ENCODE measurements at regions not wholly inside any gene's neighbourhood (a gene's known extent, or its start where the extent isn't known, plus 50 kb on each side); places are given as distances from the start of the nearest gene placed in this dataset.
A peak's percentile ranks its signal among the peaks of the same experiment; 100 is the strongest.

- DNase-seq, result no peak
- Mint-ChIP-seq H3K27me3 (ENCODE audit: insufficient read depth) (peaks cover 1% of the 10 kb centered on the region), H3K27ac (no peak overlapping the region), H3K4me3 (no peak overlapping the region), H3K36me3 (ENCODE audit: low read depth) (no peaks in the 10 kb centered on the region), H3K9me3 (no peaks in the 10 kb centered on the region), H3K4me1 (peaks cover 10% of the 10 kb centered on the region)
- Histone ChIP-seq H3K9ac (ENCODE audit: extremely low read depth, low read length, poor library complexity, severe bottlenecking) (no peak overlapping the region), H3K9me3 (ENCODE audit: control insufficient read depth, low read length) (no peaks in the 10 kb centered on the region), H3K27ac (ENCODE audit: low read depth, low read length) (no peak overlapping the region), H3K36me3 (ENCODE audit: control insufficient read depth, insufficient read depth, low read length) (no peaks in the 10 kb centered on the region), H3K4me1 (ENCODE audit: control insufficient read depth, insufficient read depth, low read length) (no peaks in the 10 kb centered on the region), H3K27me3 (ENCODE audit: control insufficient read depth, insufficient read depth, low read length, poor library complexity, severe bottlenecking) (no peaks in the 10 kb centered on the region), H3K4me3 (ENCODE audit: low read length) (no peak overlapping the region)
- TF ChIP-seq CTCF (conservative IDR thresholded peaks at IDR 0.05), result no peak
- 89 to 91% methylated on average over 3 of the region's 3 CpGs for WGBS, 2 experiments (ENCODE audit: insufficient coverage in 1 of 2, insufficient read length in 1 of 2)
Measured at GRCh38 chr1:80444171-80444570, 1356.6 kb upstream of the ADGRL2 start.

GRCh38 chr1:80441664-80442063 lies 1359.1 kb upstream of the ADGRL2 start:
- H3K9me3 Mint-ChIP-seq, result no peaks in the 10 kb centered on the region
- H3K27ac ChIP-seq (ENCODE audit: low read depth, low read length), result no peak overlapping the region
- no peak overlapping the region for H3K9ac ChIP-seq (ENCODE audit: extremely low read depth, low read length, poor library complexity, severe bottlenecking)
- WGBS, 2 experiments (ENCODE audit: insufficient coverage in 1 of 2, insufficient read length in 1 of 2), result 85 to 92% methylated on average over 7 of the region's 7 CpGs
- H3K27ac Mint-ChIP-seq, result no peak overlapping the region
- no peaks in the 10 kb centered on the region for H3K4me1 ChIP-seq (ENCODE audit: control insufficient read depth, insufficient read depth, low read length)
- peaks cover 10% of the 10 kb centered on the region for H3K4me1 Mint-ChIP-seq
- peak; percentile 43 for TF ChIP-seq CTCF (conservative IDR thresholded peaks at IDR 0.05)
- H3K27me3 Mint-ChIP-seq (ENCODE audit: insufficient read depth), result peaks cover 1% of the 10 kb centered on the region
- H3K9me3 ChIP-seq (ENCODE audit: control insufficient read depth, low read length), result no peaks in the 10 kb centered on the region
- no peak for DNase-seq
- no peaks in the 10 kb centered on the region for H3K36me3 Mint-ChIP-seq (ENCODE audit: low read depth)
- H3K4me3 Mint-ChIP-seq, result no peak overlapping the region
- H3K4me3 ChIP-seq (ENCODE audit: low read length), result no peak overlapping the region
- H3K27me3 ChIP-seq (ENCODE audit: control insufficient read depth, insufficient read depth, low read length, poor library complexity, severe bottlenecking), result no peaks in the 10 kb centered on the region
- no peaks in the 10 kb centered on the region for H3K36me3 ChIP-seq (ENCODE audit: control insufficient read depth, insufficient read depth, low read length)

GRCh38 chr1:80436851-80437250 lies 1363.9 kb upstream of the ADGRL2 start:
- Mint-ChIP-seq H3K27me3 (ENCODE audit: insufficient read depth) (peaks cover 1% of the 10 kb centered on the region), H3K27ac (no peak overlapping the region), H3K4me3 (no peak overlapping the region), H3K36me3 (ENCODE audit: low read depth) (no peaks in the 10 kb centered on the region), H3K4me1 (peaks cover 10% of the 10 kb centered on the region), H3K9me3 (no peaks in the 10 kb centered on the region)
- Histone ChIP-seq H3K4me3 (ENCODE audit: low read length) (no peak overlapping the region), H3K9ac (ENCODE audit: extremely low read depth, low read length, poor library complexity, severe bottlenecking) (no peak overlapping the region), H3K4me1 (ENCODE audit: control insufficient read depth, insufficient read depth, low read length) (no peaks in the 10 kb centered on the region), H3K27me3 (ENCODE audit: control insufficient read depth, insufficient read depth, low read length, poor library complexity, severe bottlenecking) (no peaks in the 10 kb centered on the region), H3K27ac (ENCODE audit: low read depth, low read length) (no peak overlapping the region), H3K9me3 (ENCODE audit: control insufficient read depth, low read length) (no peaks in the 10 kb centered on the region), H3K36me3 (ENCODE audit: control insufficient read depth, insufficient read depth, low read length) (no peaks in the 10 kb centered on the region)
- no peak for DNase-seq
- no CpG with 5 or more reads among the region's 1 CpG for WGBS, 2 experiments (ENCODE audit: insufficient coverage in 1 of 2, insufficient read length in 1 of 2)
- no peak for TF ChIP-seq CTCF (conservative IDR thresholded peaks at IDR 0.05)

Measured in endodermal cell (in vitro differentiated cells).